NB4 (cell line): ENCODE measurements at regions not wholly inside any gene's neighbourhood (a gene's known extent, or its start where the extent isn't known, plus 50 kb on each side); places are given as distances from the start of the nearest gene placed in this dataset.

Source experiments
- CTCF ChIP-seq: IDR thresholded peaks from one replicate; pipeline ENCODE4 v1.5.1; 2012; ENCODE audit warnings: low read depth, low read length
- MYC ChIP-seq: IDR thresholded peaks from 2 replicates; pipeline ENCODE4 v1.6.1; 2011; ENCODE audit warnings: low read depth, low read length
- POLR2A ChIP-seq: IDR thresholded peaks from 2 replicates; pipeline ENCODE4 v1.6.1; 2011; ENCODE audit warnings: mild to moderate bottlenecking; ENCODE audit not compliant: insufficient read length; ENCODE audit errors: extremely low read depth
- TF ChIP-seq, protein P1 (sequence below): IDR thresholded peaks from 2 replicates; pipeline ENCODE4 v1.6.1; 2011; ENCODE audit warnings: low read depth, low read length

GRCh38 chr2:41546031-41546430 is 501.8 kb upstream of the PKDCC start:
- TF ChIP-seq CTCF (no peak), POLR2A (no peak), MYC (no peak)
- TF ChIP-seq, protein P1, sequence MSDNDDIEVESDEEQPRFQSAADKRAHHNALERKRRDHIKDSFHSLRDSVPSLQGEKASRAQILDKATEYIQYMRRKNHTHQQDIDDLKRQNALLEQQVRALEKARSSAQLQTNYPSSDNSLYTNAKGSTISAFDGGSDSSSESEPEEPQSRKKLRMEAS: no peak
